ENCODE measurements at regions not wholly inside any gene's neighbourhood (a gene's known extent, or its start where the extent isn't known, plus 50 kb on each side); places are given as distances from the start of the nearest gene placed in this dataset.

- no peak for TF ChIP-seq POLR2A (IDR thresholded peaks at IDR 0.05; ENCODE audit: low read depth, low read length)
- TF ChIP-seq CTCF (conservative IDR thresholded peaks at IDR 0.05; ENCODE audit: low read depth, low read length), result no peak
Observed at GRCh38 chr12:83793616-83794015, 1106.9 kb downstream of the TMTC2 start.

Data from IMR-90 (cell line).